Islet of Langerhans (tissue), 1 donor: ENCODE measurements at regions not wholly inside any gene's neighbourhood (a gene's known extent, or its start where the extent isn't known, plus 50 kb on each side); places are given as distances from the start of the nearest gene placed in this dataset.

ENCODE experiments used
- FAIRE-seq: peaks from one replicate; lab custom pipeline; 2011; peaks lifted over from hg19 to GRCh38; lab: Jason Lieb, UNC

- no peak for FAIRE-seq
Observed at GRCh38 chr3:22225161-22225560, 474.2 kb upstream of the ZNF385D start.

GRCh38 chr3:22228705-22229104 lies 477.7 kb upstream of the ZNF385D start:
- no peak for FAIRE-seq

GRCh38 chr3:22231061-22231460 lies 480.1 kb upstream of the ZNF385D start:
- no peak for FAIRE-seq

GRCh38 chr3:22236490-22237270 lies 485.7 kb upstream of the ZNF385D start:
- FAIRE-seq = no peak

- no peak for FAIRE-seq
Observed at GRCh38 chr3:22239011-22239410, 488.0 kb upstream of the ZNF385D start.

- no peak for FAIRE-seq
Observed at GRCh38 chr3:22241110-22241509, 490.1 kb upstream of the ZNF385D start.

GRCh38 chr3:22244761-22245521 lies 493.9 kb upstream of the ZNF385D start:
- FAIRE-seq = no peak

- no peak for FAIRE-seq
Observed at GRCh38 chr3:22245811-22246583, 495.0 kb upstream of the ZNF385D start.

- no peak for FAIRE-seq
Observed at GRCh38 chr3:22249658-22250057, 498.6 kb upstream of the ZNF385D start.

- no peak for FAIRE-seq
Observed at GRCh38 chr3:22257252-22257651, 506.2 kb upstream of the ZNF385D start.

GRCh38 chr3:22262386-22262785 lies 511.4 kb upstream of the ZNF385D start:
- FAIRE-seq = peak; percentile 21

GRCh38 chr3:22263042-22263441 lies 512.0 kb upstream of the ZNF385D start:
- no peak for FAIRE-seq

GRCh38 chr3:22265403-22265802 lies 514.4 kb upstream of the ZNF385D start:
- FAIRE-seq = no peak

GRCh38 chr3:22269831-22270230 lies 518.8 kb upstream of the ZNF385D start:
- no peak for FAIRE-seq

- no peak for FAIRE-seq
Observed at GRCh38 chr3:22276351-22276750, 525.3 kb upstream of the ZNF385D start.

- no peak for FAIRE-seq
Observed at GRCh38 chr3:22284559-22284958, 533.5 kb upstream of the ZNF385D start.

GRCh38 chr3:22288756-22289155 lies 537.7 kb upstream of the ZNF385D start:
- FAIRE-seq = no peak

GRCh38 chr3:22292681-22293080 lies 541.7 kb upstream of the ZNF385D start:
- FAIRE-seq = no peak

- no peak for FAIRE-seq
Observed at GRCh38 chr3:22296601-22297000, 545.6 kb upstream of the ZNF385D start.

GRCh38 chr3:22297436-22297835 lies 546.4 kb upstream of the ZNF385D start:
- FAIRE-seq = no peak

GRCh38 chr3:22306454-22306853 lies 555.4 kb upstream of the ZNF385D start:
- FAIRE-seq = no peak

- no peak for FAIRE-seq
Observed at GRCh38 chr3:22308871-22309270, 557.9 kb upstream of the ZNF385D start.

GRCh38 chr3:22315925-22316324 lies 564.9 kb upstream of the ZNF385D start:
- FAIRE-seq = no peak
